MM.1S (cell line): ENCODE measurements at regions not wholly inside any gene's neighbourhood (a gene's known extent, or its start where the extent isn't known, plus 50 kb on each side); places are given as distances from the start of the nearest gene placed in this dataset.

Source experiments
- DNase-seq: peaks from one replicate; pipeline ENCODE4 v3.0.0-alpha.2; 2015
- H2AFZ ChIP-seq: fragments of 300-600 bp; sonication (generic); 2 replicates; pipeline ENCODE4 v1.6.0; 2016; ENCODE audit warnings: antibody characterized with exemption, low read length
- H3F3A ChIP-seq: fragments of 300-600 bp; sonication (generic); 2 replicates; pipeline ENCODE4 v1.6.1; 2016; ENCODE audit warnings: mild to moderate bottlenecking, antibody characterized with exemption, low read length, moderate library complexity, mixed read lengths; ENCODE audit not compliant: insufficient read depth
- H3K27ac ChIP-seq: fragments of 300-600 bp; sonication (generic); 2 replicates; pipeline ENCODE4 v1.5.1; 2016; ENCODE audit warnings: mild to moderate bottlenecking, low read length
- H3K27me3 ChIP-seq: fragments of 300-600 bp; sonication (generic); replicated peaks from 2 replicates; pipeline ENCODE4 v1.6.0; 2016; ENCODE audit warnings: low read length; ENCODE audit not compliant: insufficient read depth
- H3K36me3 ChIP-seq: fragments of 300-600 bp; sonication (generic); replicated peaks from 2 replicates; pipeline ENCODE4 v1.6.1; 2016; ENCODE audit warnings: mild to moderate bottlenecking, low read length, mixed read lengths; ENCODE audit not compliant: insufficient read depth
- H3K4me1 ChIP-seq: fragments of 300-600 bp; sonication (generic); 2 replicates; pipeline ENCODE4 v1.6.1; 2016; ENCODE audit warnings: low read length, mixed read lengths
- H3K4me2 ChIP-seq: fragments of 300-600 bp; sonication (generic); 2 replicates; pipeline ENCODE4 v1.6.0; 2016; ENCODE audit warnings: low read depth, low read length
- H3K4me3 ChIP-seq: fragments of 300-600 bp; sonication (generic); 2 replicates; pipeline ENCODE4 v1.5.1; 2016; ENCODE audit warnings: low read length, mixed read lengths
- H3K79me2 ChIP-seq: fragments of 300-600 bp; sonication (generic); 2 replicates; pipeline ENCODE4 v1.6.1; 2016; ENCODE audit warnings: mixed run types, low read length, mixed read lengths
- H3K9ac ChIP-seq: fragments of 300-600 bp; sonication (generic); 2 replicates; pipeline ENCODE4 v1.6.1; 2016; ENCODE audit warnings: low read length, mixed read lengths
- H3K9me2 ChIP-seq: fragments of 300-600 bp; sonication (generic); replicated peaks from 2 replicates; pipeline ENCODE4 v1.6.1; 2016; ENCODE audit warnings: mild to moderate bottlenecking, low read length, mixed read lengths; ENCODE audit not compliant: insufficient read depth
- H3K9me3 ChIP-seq: fragments of 300-600 bp; sonication (generic); replicated peaks from 2 replicates; pipeline ENCODE4 v1.6.1; 2016; ENCODE audit warnings: mild to moderate bottlenecking, low read length, mixed read lengths; ENCODE audit not compliant: insufficient read depth
- H4K20me1 ChIP-seq: fragments of 300-600 bp; sonication (generic); 2 replicates; pipeline ENCODE4 v1.6.1; 2016; ENCODE audit warnings: mild to moderate bottlenecking, low read length, moderate library complexity, mixed read lengths; ENCODE audit not compliant: insufficient read depth
- CTCF ChIP-seq: fragments of 300-600 bp; sonication (generic); IDR thresholded peaks from 2 replicates; pipeline ENCODE4 v1.5.1; 2016; ENCODE audit warnings: antibody characterized with exemption, low read length, mixed read lengths
- EZH2 ChIP-seq: fragments of 300-600 bp; sonication (generic); optimal IDR thresholded peaks from 2 replicates; pipeline ENCODE3; 2017; ENCODE audit warnings: low read depth, mild to moderate bottlenecking, antibody characterized with exemption, low read length, mixed read lengths
- EZH2phosphoT487 ChIP-seq: fragments of 300-600 bp; sonication (generic); IDR thresholded peaks from 2 replicates; pipeline ENCODE4 v1.6.1; 2018; ENCODE audit warnings: antibody characterized with exemption, low read length

GRCh38 chr6:22892452-22892851, 323.1 kb downstream of the HDGFL1 start:
- Histone ChIP-seq H3K9ac (no peak overlapping the region), H3K9me3 (no peaks in the 10 kb centered on the region), H4K20me1 (no peaks in the 10 kb centered on the region), H3F3A (no peaks in the 10 kb centered on the region), H3K4me3 (no peak overlapping the region), H3K9me2 (no peaks in the 10 kb centered on the region), H3K36me3 (no peaks in the 10 kb centered on the region), H3K4me1 (no peaks in the 10 kb centered on the region), H3K79me2 (no peaks in the 10 kb centered on the region), H3K27me3 (no peaks in the 10 kb centered on the region), H3K4me2 (no peak overlapping the region), H3K27ac (no peak overlapping the region), H2AFZ (no peak overlapping the region)
- DNase-seq: no peak
- TF ChIP-seq EZH2phosphoT487: no peak
- TF ChIP-seq EZH2: no peak
- no peak for TF ChIP-seq CTCF

GRCh38 chr6:22896696-22897095, 327.3 kb downstream of the HDGFL1 start:
- Histone ChIP-seq H4K20me1 (no peaks in the 10 kb centered on the region), H3K4me3 (no peak overlapping the region), H3K27me3 (no peaks in the 10 kb centered on the region), H3K79me2 (no peaks in the 10 kb centered on the region), H3K9ac (no peak overlapping the region), H3K4me2 (no peak overlapping the region), H3K36me3 (no peaks in the 10 kb centered on the region), H3K9me2 (no peaks in the 10 kb centered on the region), H3K9me3 (no peaks in the 10 kb centered on the region), H2AFZ (no peak overlapping the region), H3K4me1 (no peaks in the 10 kb centered on the region), H3F3A (no peaks in the 10 kb centered on the region), H3K27ac (no peak overlapping the region)
- no peak for DNase-seq
- no peak for TF ChIP-seq EZH2phosphoT487
- TF ChIP-seq CTCF: no peak
- no peak for TF ChIP-seq EZH2

DNA sequence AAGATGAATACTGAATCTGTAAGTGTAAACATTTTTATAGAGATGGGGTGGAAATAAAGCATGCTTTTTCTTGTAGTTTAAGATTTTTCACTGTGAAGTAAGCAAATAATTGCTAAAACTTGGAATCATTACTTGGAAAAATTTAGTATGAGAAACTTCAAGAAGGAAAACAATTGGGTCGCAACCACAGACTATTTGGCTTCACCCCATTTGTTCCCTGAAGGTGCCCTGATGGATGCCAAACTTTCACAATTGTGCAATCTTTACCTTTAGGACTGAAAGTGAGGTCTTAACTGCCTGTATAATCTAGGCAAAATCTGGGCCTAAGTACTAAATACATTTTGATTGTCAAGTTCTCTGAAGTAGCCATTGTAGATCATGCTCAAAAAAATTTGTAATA, 330.1 kb downstream of the HDGFL1 start:
- Histone ChIP-seq H2AFZ (no peak overlapping the region), H3K4me2 (no peak overlapping the region), H3K4me1 (no peaks in the 10 kb centered on the region), H3K27me3 (no peaks in the 10 kb centered on the region), H3K27ac (no peak overlapping the region), H3K79me2 (no peaks in the 10 kb centered on the region), H3K36me3 (no peaks in the 10 kb centered on the region), H3K9me2 (no peaks in the 10 kb centered on the region), H4K20me1 (no peaks in the 10 kb centered on the region), H3F3A (no peaks in the 10 kb centered on the region), H3K9me3 (no peaks in the 10 kb centered on the region), H3K4me3 (no peak overlapping the region), H3K9ac (no peak overlapping the region)
- TF ChIP-seq EZH2phosphoT487 (no peak), CTCF (no peak), EZH2 (no peak)
- no peak for DNase-seq
